ENCODE measurements at regions not wholly inside any gene's neighbourhood (a gene's known extent, or its start where the extent isn't known, plus 50 kb on each side); places are given as distances from the start of the nearest gene placed in this dataset.
A peak's percentile ranks its signal among the peaks of the same experiment; 100 is the strongest.

DNA sequence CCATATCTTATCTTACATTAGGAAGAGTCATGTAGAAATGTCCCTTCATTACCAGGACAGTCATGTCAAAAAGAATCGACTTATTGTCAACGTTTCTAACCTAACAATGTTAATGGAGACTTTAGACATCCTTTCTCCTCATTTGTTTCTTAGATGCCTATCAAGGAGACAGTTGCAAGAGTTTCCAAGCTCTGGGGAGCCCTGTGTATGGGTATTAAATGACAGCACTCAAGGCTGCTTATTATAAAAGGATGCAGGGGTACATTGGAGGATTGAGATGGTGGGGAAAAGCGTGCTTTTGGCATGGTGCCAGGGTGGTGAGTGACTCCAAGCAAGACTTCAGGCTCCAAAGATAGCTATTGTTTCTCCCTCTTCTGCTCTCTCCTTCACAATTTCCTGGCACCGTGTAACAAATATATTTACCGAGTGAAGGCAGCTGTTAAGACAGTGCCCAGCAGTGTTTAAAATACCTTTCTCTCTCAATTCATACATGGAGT lies 461.3 kb upstream of the CLINT1 start:
- no peaks in the 10 kb centered on the region for H3K36me3 ChIP-seq (ENCODE audit: control insufficient read depth, insufficient read depth, low read length)
- H3K27me3 ChIP-seq (ENCODE audit: control insufficient read depth, insufficient read depth, low read length): no peaks in the 10 kb centered on the region
- DNase-seq: peak; percentile 49
- peak overlapping the region; percentile 32 for H3K27ac ChIP-seq (ENCODE audit: low read length)
- H3K9me3 ChIP-seq (replicated peaks; ENCODE audit: control insufficient read depth, low read depth, low read length): no peaks in the 10 kb centered on the region
- H3K4me1 ChIP-seq (ENCODE audit: control insufficient read depth, insufficient read depth, low read length): peaks cover 13% of the 10 kb centered on the region
- no CpG with 5 or more reads among the region's 5 CpGs for WGBS (ENCODE audit: insufficient coverage)
- H3K4me3 ChIP-seq (ENCODE audit: low read length): no peak overlapping the region

DNA sequence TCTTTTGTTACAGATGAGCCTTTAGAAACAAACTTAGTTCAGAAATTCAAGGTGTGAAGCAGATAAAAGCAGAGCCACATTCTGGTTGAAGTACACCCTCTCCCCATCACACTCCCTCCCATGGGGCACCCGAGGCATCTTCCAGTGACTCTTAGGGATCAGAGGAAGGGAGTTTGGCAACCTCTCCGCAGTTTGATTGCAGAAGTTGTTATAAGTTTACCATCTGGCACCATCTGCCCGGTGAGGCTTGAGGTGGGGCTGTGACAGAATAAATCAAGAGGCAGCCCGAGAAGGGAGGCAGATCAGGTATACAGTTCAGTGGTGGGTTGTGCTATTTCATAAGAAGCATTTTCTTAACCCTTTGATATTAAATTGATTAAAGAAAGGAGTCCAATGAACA lies 458.6 kb upstream of the CLINT1 start:
- H3K36me3 ChIP-seq (ENCODE audit: control insufficient read depth, insufficient read depth, low read length): no peaks in the 10 kb centered on the region
- no peak overlapping the region for H3K27ac ChIP-seq (ENCODE audit: low read length)
- no peak for DNase-seq
- WGBS (ENCODE audit: insufficient coverage): no CpG with 5 or more reads among the region's 4 CpGs
- no peaks in the 10 kb centered on the region for H3K9me3 ChIP-seq (replicated peaks; ENCODE audit: control insufficient read depth, low read depth, low read length)
- peaks cover 13% of the 10 kb centered on the region for H3K4me1 ChIP-seq (ENCODE audit: control insufficient read depth, insufficient read depth, low read length)
- no peak overlapping the region for H3K4me3 ChIP-seq (ENCODE audit: low read length)
- H3K27me3 ChIP-seq (ENCODE audit: control insufficient read depth, insufficient read depth, low read length): no peaks in the 10 kb centered on the region

DNA sequence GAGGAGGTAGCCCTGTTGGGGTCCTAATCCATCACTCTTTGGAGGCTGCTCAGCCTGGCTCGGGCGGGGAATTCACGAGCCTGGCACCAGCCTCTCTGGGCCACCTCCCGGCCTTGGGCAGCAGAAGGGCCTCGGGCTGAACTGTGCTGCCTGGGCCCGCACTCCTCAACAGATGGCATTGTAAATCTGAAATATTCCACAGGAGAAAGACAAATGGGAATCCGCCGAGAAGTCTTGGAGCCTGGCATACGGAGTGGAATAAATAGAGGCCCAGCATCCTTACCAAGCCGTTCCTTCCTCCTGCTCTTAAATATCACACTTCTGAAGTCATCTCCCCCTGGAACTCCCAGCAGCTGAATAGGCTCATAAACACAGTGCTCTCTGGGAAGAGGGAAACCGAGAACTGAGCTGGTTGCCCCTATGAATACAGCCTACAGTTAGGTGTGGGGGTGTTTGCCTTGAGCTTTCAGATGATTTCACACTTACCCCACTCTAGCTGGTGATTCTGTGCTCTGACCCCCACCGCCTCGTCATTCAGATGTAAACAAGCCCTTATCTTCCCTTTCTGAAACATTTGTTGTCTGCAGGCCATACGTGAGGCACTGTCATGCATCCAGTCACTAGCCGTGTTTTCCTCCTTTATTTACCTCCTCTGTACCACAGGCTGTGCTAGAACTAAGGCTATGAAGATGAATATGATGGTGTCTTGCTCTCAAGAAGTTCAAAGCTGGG lies 455.0 kb upstream of the CLINT1 start:
- Histone ChIP-seq H3K27me3 (ENCODE audit: control insufficient read depth, insufficient read depth, low read length) (no peaks in the 10 kb centered on the region), H3K4me1 (ENCODE audit: control insufficient read depth, insufficient read depth, low read length) (peaks cover 6% of the 10 kb centered on the region), H3K4me3 (ENCODE audit: low read length) (no peak overlapping the region), H3K9me3 (replicated peaks; ENCODE audit: control insufficient read depth, low read depth, low read length) (no peaks in the 10 kb centered on the region), H3K36me3 (ENCODE audit: control insufficient read depth, insufficient read depth, low read length) (no peaks in the 10 kb centered on the region), H3K27ac (ENCODE audit: low read length) (no peak overlapping the region)
- WGBS (ENCODE audit: insufficient coverage): 76% methylated on average over 7 of the region's 15 CpGs
- DNase-seq: peak; percentile 22

DNA sequence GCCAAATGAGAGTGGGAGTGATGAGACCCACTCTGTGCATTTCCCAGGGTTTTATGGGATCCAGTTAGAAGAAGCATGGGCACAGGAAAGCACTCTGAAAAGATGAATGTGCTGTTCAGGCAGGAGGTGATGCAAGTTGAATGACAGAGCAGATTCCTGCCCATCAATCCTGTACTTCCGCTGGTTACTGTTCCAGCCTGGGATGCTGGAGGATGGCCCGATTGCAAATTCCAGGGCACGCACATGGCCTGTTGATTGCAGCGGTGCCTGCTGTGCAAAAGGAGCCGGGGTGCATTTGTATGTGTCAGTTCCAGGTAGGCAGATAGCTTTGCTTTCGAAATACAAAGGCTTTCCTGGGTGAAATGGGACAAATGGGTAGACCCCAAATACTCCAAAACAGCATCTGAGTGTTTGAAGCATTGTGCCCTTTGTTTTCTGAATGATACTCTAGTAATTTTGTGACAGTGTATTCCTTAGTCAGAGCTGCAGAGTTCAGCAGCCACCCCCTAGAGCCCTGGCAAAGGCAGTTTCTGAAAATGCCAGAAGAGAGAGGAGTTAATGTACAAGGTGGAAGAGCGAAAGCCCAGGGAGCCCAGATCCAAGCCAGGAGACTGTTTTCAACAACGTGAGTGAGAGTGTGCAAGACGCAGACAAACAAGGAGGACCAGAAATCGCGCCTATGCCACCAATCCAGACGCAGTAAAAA lies 454.2 kb upstream of the CLINT1 start:
- no peak for DNase-seq
- Histone ChIP-seq H3K27ac (ENCODE audit: low read length) (no peak overlapping the region), H3K27me3 (ENCODE audit: control insufficient read depth, insufficient read depth, low read length) (no peaks in the 10 kb centered on the region), H3K36me3 (ENCODE audit: control insufficient read depth, insufficient read depth, low read length) (no peaks in the 10 kb centered on the region), H3K4me3 (ENCODE audit: low read length) (no peak overlapping the region), H3K9me3 (replicated peaks; ENCODE audit: control insufficient read depth, low read depth, low read length) (no peaks in the 10 kb centered on the region), H3K4me1 (ENCODE audit: control insufficient read depth, insufficient read depth, low read length) (peaks cover 9% of the 10 kb centered on the region)
- WGBS (ENCODE audit: insufficient coverage): 84% methylated on average over 6 of the region's 12 CpGs

DNA sequence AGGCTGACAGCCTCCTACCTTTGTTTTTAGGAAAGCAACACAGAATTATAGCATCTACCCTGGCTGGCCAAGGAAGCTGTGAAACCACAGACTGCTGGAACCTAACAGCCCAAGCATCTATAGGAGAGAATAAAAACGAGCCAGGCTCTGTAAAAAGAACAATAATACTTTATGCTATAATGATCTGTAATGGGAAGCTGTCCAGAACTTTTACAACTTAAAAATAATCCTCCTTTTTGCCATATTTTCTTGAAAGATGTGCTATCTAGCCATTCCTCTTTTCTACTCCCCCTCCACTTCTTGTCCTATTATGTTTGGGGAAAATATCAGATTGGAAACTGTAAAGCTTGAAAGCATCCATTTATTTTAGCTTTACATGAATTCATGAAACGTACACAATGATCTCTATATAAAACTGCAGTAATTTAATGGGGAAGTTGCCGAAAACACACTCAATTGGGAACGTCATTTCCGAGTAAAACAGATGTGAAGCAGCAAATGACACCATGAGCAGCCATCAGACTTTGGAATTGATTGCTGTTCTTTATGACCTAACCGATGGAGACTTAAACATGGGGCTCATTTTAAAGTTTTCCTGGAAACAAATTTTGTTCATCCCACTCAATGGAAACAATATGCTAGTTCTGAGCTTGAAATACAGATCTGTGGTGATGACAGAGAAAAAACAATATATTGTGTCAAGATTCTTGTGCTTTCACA lies 450.3 kb upstream of the CLINT1 start:
- Histone ChIP-seq H3K9me3 (replicated peaks; ENCODE audit: control insufficient read depth, low read depth, low read length) (no peaks in the 10 kb centered on the region), H3K27ac (ENCODE audit: low read length) (peak overlapping the region; percentile 75), H3K4me1 (ENCODE audit: control insufficient read depth, insufficient read depth, low read length) (peaks cover 18% of the 10 kb centered on the region), H3K36me3 (ENCODE audit: control insufficient read depth, insufficient read depth, low read length) (no peaks in the 10 kb centered on the region), H3K27me3 (ENCODE audit: control insufficient read depth, insufficient read depth, low read length) (no peaks in the 10 kb centered on the region), H3K4me3 (ENCODE audit: low read length) (no peak overlapping the region)
- DNase-seq: peak; percentile 91
- 52% methylated on average over 3 of the region's 6 CpGs for WGBS (ENCODE audit: insufficient coverage)

DNA sequence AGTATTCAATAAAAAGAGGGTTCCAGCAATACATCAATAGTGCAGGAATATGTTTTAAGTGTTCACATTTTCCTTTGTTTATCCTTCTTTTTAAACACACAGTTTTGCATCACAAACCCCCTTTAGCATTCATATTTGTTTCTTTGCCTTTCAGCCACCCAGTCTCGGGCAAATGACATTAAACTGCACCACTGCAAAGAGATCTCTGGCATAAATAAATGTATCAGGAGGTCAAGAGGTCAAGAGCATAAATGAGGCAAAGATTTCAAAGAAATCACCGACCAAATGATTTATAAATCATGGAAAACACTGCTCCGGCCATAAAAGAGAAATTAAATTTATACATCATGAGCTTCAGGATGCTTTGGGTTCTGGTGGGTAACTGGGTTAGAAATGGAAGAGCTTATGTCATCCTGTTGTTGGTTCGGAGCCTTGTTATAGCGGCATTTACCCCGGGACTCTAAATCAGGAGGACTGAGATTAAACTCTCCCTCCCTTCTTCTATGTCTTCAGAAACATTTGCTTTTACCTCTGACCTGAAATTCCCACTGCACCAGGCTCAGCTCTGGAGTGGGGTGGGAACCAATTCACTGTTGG lies 449.6 kb upstream of the CLINT1 start:
- no CpG with 5 or more reads among the region's 6 CpGs for WGBS (ENCODE audit: insufficient coverage)
- no peak for DNase-seq
- Histone ChIP-seq H3K9me3 (replicated peaks; ENCODE audit: control insufficient read depth, low read depth, low read length) (no peaks in the 10 kb centered on the region), H3K36me3 (ENCODE audit: control insufficient read depth, insufficient read depth, low read length) (no peaks in the 10 kb centered on the region), H3K27ac (ENCODE audit: low read length) (peak overlapping the region; percentile 75), H3K4me3 (ENCODE audit: low read length) (no peak overlapping the region), H3K4me1 (ENCODE audit: control insufficient read depth, insufficient read depth, low read length) (peaks cover 19% of the 10 kb centered on the region), H3K27me3 (ENCODE audit: control insufficient read depth, insufficient read depth, low read length) (no peaks in the 10 kb centered on the region)

DNA sequence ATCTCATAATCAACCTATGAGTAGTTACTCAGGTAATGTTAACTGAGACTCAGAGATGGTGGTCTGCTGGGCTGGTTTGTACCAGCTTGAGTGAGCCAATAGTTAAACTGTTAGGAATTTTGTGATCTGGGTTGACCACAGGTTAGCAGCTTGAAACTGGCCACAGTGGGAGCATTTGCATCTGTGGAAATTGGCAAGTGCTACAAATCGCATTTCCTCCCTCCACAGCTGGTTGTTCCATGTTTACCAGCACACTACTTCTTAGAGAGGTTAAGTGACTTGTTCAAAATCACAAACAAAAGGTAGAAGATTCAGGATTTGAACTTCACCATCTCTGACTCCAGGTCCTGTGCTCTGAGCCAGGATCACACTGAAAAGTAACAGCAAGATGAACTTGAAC lies 446.9 kb upstream of the CLINT1 start:
- H3K27ac ChIP-seq (ENCODE audit: low read length): peak overlapping the region; percentile 65
- no peaks in the 10 kb centered on the region for H3K27me3 ChIP-seq (ENCODE audit: control insufficient read depth, insufficient read depth, low read length)
- DNase-seq: peak; percentile 84
- peaks cover 21% of the 10 kb centered on the region for H3K4me1 ChIP-seq (ENCODE audit: control insufficient read depth, insufficient read depth, low read length)
- WGBS (ENCODE audit: insufficient coverage): no CpG with 5 or more reads among the region's 1 CpG
- no peaks in the 10 kb centered on the region for H3K9me3 ChIP-seq (replicated peaks; ENCODE audit: control insufficient read depth, low read depth, low read length)
- H3K36me3 ChIP-seq (ENCODE audit: control insufficient read depth, insufficient read depth, low read length): no peaks in the 10 kb centered on the region
- H3K4me3 ChIP-seq (ENCODE audit: low read length): no peak overlapping the region

DNA sequence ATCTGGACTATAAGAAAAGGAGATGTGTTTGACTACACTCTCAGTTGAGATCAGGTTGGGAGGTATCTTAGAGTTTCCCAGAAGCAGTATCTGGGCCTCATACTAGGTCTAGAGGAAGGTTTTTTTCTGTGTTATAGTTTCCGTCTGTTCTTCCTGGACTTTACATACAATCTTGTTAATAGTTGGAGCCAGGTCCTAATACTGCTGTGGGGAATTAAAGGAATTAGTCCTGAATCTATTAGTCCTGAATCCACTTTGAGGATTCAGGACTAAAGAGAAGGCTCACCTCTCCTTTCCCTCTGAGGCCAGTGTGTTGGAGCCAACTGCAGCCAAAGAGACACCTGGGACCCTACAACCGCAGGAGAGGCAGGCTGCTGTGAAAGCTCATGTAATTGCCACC lies 445.7 kb upstream of the CLINT1 start:
- Histone ChIP-seq H3K9me3 (replicated peaks; ENCODE audit: control insufficient read depth, low read depth, low read length) (no peaks in the 10 kb centered on the region), H3K36me3 (ENCODE audit: control insufficient read depth, insufficient read depth, low read length) (no peaks in the 10 kb centered on the region), H3K27ac (ENCODE audit: low read length) (peak overlapping the region; percentile 73), H3K27me3 (ENCODE audit: control insufficient read depth, insufficient read depth, low read length) (no peaks in the 10 kb centered on the region), H3K4me1 (ENCODE audit: control insufficient read depth, insufficient read depth, low read length) (peaks cover 21% of the 10 kb centered on the region), H3K4me3 (ENCODE audit: low read length) (no peak overlapping the region)
- 71% methylated on average over 1 of the region's 2 CpGs for WGBS (ENCODE audit: insufficient coverage)
- peak; percentile 84 for DNase-seq

DNA sequence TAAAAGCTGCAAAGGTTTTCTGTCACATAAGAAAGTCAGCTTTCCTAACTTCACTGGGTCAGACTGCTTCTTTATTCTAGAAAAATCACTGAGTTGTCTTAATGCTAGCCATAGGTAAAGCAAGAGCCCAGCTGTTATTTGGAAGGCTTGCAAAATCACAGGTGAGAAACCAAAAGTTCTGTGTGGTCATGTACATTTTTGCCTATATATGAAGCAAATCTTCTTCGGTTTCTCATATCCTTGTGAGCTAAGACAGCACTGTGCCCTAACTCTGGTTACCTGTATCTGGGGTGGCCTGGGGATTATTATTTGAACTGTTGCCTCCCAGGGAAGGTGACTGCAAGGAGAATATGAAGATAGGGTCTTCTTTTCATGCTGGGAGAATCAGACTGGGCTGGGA lies 444.9 kb upstream of the CLINT1 start:
- no peaks in the 10 kb centered on the region for H3K27me3 ChIP-seq (ENCODE audit: control insufficient read depth, insufficient read depth, low read length)
- no peak for DNase-seq
- peak overlapping the region; percentile 73 for H3K27ac ChIP-seq (ENCODE audit: low read length)
- no peaks in the 10 kb centered on the region for H3K9me3 ChIP-seq (replicated peaks; ENCODE audit: control insufficient read depth, low read depth, low read length)
- no peak overlapping the region for H3K4me3 ChIP-seq (ENCODE audit: low read length)
- peaks cover 19% of the 10 kb centered on the region for H3K4me1 ChIP-seq (ENCODE audit: control insufficient read depth, insufficient read depth, low read length)
- no peaks in the 10 kb centered on the region for H3K36me3 ChIP-seq (ENCODE audit: control insufficient read depth, insufficient read depth, low read length)
- no CpG with 5 or more reads among the region's 1 CpG for WGBS (ENCODE audit: insufficient coverage)

DNA sequence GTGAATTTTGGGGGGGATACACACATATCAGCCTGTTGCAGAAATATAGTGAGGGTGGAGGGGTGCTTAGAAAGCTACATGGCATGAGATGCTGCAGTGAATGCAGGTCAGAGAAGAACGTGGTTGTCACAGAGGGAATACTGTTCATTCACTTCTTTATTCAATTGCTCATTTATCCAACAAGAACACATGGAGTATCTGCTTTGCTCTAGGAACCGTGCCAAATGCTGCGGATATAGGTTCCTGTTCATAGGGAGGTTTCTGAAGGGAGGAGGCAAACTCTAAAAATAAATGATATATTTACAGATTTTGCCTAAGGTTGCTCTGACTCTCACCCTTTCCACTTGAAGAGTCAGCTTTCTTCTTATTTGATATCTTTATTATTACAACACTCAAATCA lies 444.3 kb upstream of the CLINT1 start:
- Histone ChIP-seq H3K27ac (ENCODE audit: low read length) (no peak overlapping the region), H3K27me3 (ENCODE audit: control insufficient read depth, insufficient read depth, low read length) (no peaks in the 10 kb centered on the region), H3K9me3 (replicated peaks; ENCODE audit: control insufficient read depth, low read depth, low read length) (no peaks in the 10 kb centered on the region), H3K36me3 (ENCODE audit: control insufficient read depth, insufficient read depth, low read length) (no peaks in the 10 kb centered on the region), H3K4me1 (ENCODE audit: control insufficient read depth, insufficient read depth, low read length) (peaks cover 16% of the 10 kb centered on the region), H3K4me3 (ENCODE audit: low read length) (no peak overlapping the region)
- WGBS (ENCODE audit: insufficient coverage): no CpG with 5 or more reads among the region's 3 CpGs
- DNase-seq: peak; percentile 88

All from muscle of leg (tissue), 3 donors.